22Rv1 (cell line): ENCODE measurements at regions not wholly inside any gene's neighbourhood (a gene's known extent, or its start where the extent isn't known, plus 50 kb on each side); places are given as distances from the start of the nearest gene placed in this dataset.

Experiments
- H3K27ac ChIP-seq: fragments of 450-650 bp; 2 replicates; pipeline ENCODE4 v1.5.1; 2017
- ZFX ChIP-seq: fragments of 450-650 bp; IDR thresholded peaks from 2 replicates; pipeline ENCODE4 v1.6.1; 2017; ENCODE audit warnings: antibody characterized with exemption, borderline replicate concordance
- TF ChIP-seq, protein P1 (sequence below): fragments of 450-650 bp; IDR thresholded peaks from 2 replicates; pipeline ENCODE4 v1.5.1; 2017; ENCODE audit warnings: mild to moderate bottlenecking

DNA sequence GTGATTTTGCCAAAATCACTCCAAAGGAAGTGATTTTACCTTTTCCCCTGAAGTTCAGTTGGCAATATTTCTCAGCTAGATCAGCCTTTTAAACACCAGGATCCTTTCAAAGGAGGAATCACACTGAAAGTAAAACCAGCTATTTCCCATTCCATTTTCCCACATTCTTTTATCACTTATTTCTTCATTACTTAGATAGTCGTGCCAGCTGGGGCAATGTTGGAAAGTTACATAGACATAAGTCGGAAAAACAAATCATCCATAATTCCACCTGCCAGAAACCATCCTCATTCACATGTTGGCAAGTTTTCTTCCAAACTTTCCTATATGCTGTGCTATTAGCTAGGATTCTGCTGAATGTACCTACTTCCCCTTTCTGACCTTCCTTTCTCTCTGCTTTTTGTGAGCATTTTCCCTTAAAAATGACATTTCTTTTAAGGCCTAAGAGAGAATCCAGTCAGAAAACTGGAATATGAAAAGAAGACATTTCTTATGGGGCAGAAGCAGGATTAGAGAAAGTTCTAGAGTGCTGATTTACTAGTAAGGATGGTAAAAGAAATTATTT is 170.0 kb upstream of the STK17B start:
- no peak overlapping the region for H3K27ac ChIP-seq
- TF ChIP-seq, protein P1, sequence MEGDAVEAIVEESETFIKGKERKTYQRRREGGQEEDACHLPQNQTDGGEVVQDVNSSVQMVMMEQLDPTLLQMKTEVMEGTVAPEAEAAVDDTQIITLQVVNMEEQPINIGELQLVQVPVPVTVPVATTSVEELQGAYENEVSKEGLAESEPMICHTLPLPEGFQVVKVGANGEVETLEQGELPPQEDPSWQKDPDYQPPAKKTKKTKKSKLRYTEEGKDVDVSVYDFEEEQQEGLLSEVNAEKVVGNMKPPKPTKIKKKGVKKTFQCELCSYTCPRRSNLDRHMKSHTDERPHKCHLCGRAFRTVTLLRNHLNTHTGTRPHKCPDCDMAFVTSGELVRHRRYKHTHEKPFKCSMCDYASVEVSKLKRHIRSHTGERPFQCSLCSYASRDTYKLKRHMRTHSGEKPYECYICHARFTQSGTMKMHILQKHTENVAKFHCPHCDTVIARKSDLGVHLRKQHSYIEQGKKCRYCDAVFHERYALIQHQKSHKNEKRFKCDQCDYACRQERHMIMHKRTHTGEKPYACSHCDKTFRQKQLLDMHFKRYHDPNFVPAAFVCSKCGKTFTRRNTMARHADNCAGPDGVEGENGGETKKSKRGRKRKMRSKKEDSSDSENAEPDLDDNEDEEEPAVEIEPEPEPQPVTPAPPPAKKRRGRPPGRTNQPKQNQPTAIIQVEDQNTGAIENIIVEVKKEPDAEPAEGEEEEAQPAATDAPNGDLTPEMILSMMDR: no peak
- TF ChIP-seq ZFX: no peak

- H3K27ac ChIP-seq: no peak overlapping the region
- TF ChIP-seq, protein P1: no peak
- TF ChIP-seq ZFX: no peak
Measured at GRCh38 chr2:196344397-196344796, 173.0 kb upstream of the STK17B start.

GRCh38 chr2:196353717-196354116 is 182.3 kb upstream of the STK17B start:
- TF ChIP-seq, protein P1: no peak
- no peak for TF ChIP-seq ZFX
- no peak overlapping the region for H3K27ac ChIP-seq

DNA sequence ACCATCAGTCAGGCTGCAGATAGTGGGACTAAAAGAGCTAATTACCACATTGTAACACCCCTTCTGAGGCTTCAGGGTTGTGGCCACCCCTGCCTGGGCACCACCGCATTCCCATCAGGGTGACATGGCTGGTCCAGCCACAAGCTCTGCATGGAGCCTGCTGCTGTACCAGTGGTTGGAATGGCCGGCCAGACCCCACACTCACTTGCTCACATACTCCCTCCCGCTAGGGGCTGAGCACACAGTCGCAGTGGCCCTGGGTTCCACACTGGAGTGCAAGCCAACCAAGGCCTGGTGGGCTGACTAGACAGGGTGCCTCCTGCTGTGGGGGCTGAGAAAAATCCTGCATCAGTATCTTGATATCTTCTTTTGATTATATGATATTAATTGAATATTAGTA is 182.8 kb upstream of the STK17B start:
- TF ChIP-seq, protein P1: no peak
- TF ChIP-seq ZFX: no peak
- H3K27ac ChIP-seq: no peak overlapping the region

DNA sequence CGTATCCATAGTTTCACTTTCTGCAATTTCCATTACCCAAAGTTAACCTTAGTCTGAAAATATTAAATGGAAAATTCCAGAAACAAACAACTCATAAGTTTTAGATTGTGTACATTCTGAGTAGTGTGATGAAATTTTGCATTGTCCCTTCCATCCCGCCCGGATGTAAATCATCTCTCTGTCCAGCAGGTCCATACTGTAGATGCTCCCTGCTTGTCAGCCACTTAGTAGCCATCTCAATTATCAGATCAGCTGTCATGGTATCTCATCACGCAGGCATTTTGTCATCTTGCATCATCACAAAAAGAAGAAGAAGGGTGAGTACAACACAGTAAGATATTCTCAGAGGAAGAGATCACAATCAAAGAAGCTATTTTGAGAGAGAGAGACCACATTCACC is 185.0 kb upstream of the STK17B start:
- TF ChIP-seq, protein P1: no peak
- no peak for TF ChIP-seq ZFX

DNA sequence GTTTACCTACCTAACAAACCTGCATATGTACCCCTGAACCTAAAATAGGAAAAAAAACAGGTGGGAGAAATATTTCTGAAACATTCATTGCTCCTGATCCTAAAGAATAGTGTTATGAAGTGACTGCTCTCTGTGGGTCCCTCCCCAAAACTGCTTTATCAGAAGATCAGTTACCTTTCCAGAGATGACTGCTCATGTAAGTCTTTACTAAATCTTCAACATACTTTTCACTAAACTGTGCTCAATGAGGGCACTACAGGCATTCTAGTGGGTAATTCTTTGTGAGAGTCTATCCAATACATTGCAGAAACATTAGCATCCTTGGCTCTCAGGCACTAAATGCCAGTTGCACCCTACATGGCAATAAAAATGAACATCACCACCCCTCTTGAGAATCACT is 189.3 kb upstream of the STK17B start:
- H3K27ac ChIP-seq: no peak overlapping the region
- TF ChIP-seq, protein P1: no peak
- no peak for TF ChIP-seq ZFX

More for the DNA sequence above, 185.0 kb upstream of the STK17B start:
- H3K27ac ChIP-seq: no peak overlapping the region

GRCh38 chr2:196361606-196362326 is 190.4 kb upstream of the STK17B start:
- H3K27ac ChIP-seq: no peak overlapping the region
- TF ChIP-seq, protein P1: no peak
- no peak for TF ChIP-seq ZFX
